Loucy (cell line): ENCODE measurements at regions not wholly inside any gene's neighbourhood (a gene's known extent, or its start where the extent isn't known, plus 50 kb on each side); places are given as distances from the start of the nearest gene placed in this dataset.

Source experiments
- H2AFZ ChIP-seq: fragments of 200-600 bp; sonication (generic); 2 replicates; pipeline ENCODE4 v1.6.0; 2016; ENCODE audit warnings: antibody characterized with exemption, mild to moderate bottlenecking, low read length, moderate library complexity
- H3F3A ChIP-seq: fragments of 200-600 bp; 2 replicates; pipeline ENCODE4 v1.6.0; 2016; ENCODE audit warnings: antibody characterized with exemption, low read depth, mild to moderate bottlenecking
- H3K27me3 ChIP-seq: fragments of 200-600 bp; sonication (generic); 2 replicates; pipeline ENCODE4 v1.6.1; 2014; ENCODE audit warnings: low read length, mild to moderate bottlenecking; ENCODE audit not compliant: insufficient read depth, poor library complexity, severe bottlenecking
- H3K36me3 ChIP-seq: fragments of 200-600 bp; sonication (generic); 2 replicates; pipeline ENCODE4 v1.6.1; 2016; ENCODE audit warnings: low read length; ENCODE audit not compliant: insufficient read depth
- H3K4me1 ChIP-seq: fragments of 200-600 bp; sonication (generic); 2 replicates; pipeline ENCODE4 v1.5.1; 2014; ENCODE audit warnings: low read length, mild to moderate bottlenecking; ENCODE audit not compliant: insufficient read depth, poor library complexity, severe bottlenecking
- H3K4me2 ChIP-seq: fragments of 200-600 bp; sonication (generic); 2 replicates; pipeline ENCODE4 v1.6.0; 2014; ENCODE audit warnings: antibody characterized with exemption, low read length, low read depth, mild to moderate bottlenecking; ENCODE audit not compliant: poor library complexity, severe bottlenecking
- H3K4me3 ChIP-seq: fragments of 200-600 bp; sonication (generic); 2 replicates; pipeline ENCODE4 v1.5.1; 2014; ENCODE audit warnings: low read length, mild to moderate bottlenecking, mixed read lengths; ENCODE audit not compliant: poor library complexity, severe bottlenecking
- H3K79me2 ChIP-seq: fragments of 200-600 bp; sonication (generic); 2 replicates; pipeline ENCODE4 v1.6.1; 2014; ENCODE audit warnings: low read length; ENCODE audit not compliant: insufficient read depth
- H3K9ac ChIP-seq: fragments of 200-600 bp; sonication (generic); 2 replicates; pipeline ENCODE4 v1.6.0; 2014; ENCODE audit warnings: mild to moderate bottlenecking, low read depth, low read length, moderate library complexity; ENCODE audit not compliant: poor library complexity, severe bottlenecking
- H3K9me2 ChIP-seq: fragments of 200-600 bp; sonication (generic); replicated peaks from 2 replicates; pipeline ENCODE4 v1.6.1; 2016; ENCODE audit warnings: low read depth, low read length, mixed read lengths
- H3K9me3 ChIP-seq: fragments of 200-600 bp; sonication (generic); 2 replicates; pipeline ENCODE4 v1.6.1; 2014; ENCODE audit warnings: mild to moderate bottlenecking, antibody characterized with exemption, low read length, low read depth; ENCODE audit not compliant: insufficient read depth
- H4K20me1 ChIP-seq: fragments of 200-600 bp; sonication (generic); 2 replicates; pipeline ENCODE4 v1.6.0; 2014; ENCODE audit warnings: antibody characterized with exemption, low read length, mild to moderate bottlenecking; ENCODE audit not compliant: insufficient read depth, poor library complexity, severe bottlenecking
- CTCF ChIP-seq: fragments of 200-600 bp; sonication (generic); conservative IDR thresholded peaks from 2 replicates; pipeline ENCODE4 v1.5.1; 2014; ENCODE audit warnings: mild to moderate bottlenecking, antibody characterized with exemption, low read length
- EZH2phosphoT487 ChIP-seq: fragments of 200-600 bp; IDR thresholded peaks from 2 replicates; pipeline ENCODE4 v1.6.1; 2018; ENCODE audit warnings: antibody characterized with exemption, mild to moderate bottlenecking, moderate library complexity, borderline replicate concordance

DNA sequence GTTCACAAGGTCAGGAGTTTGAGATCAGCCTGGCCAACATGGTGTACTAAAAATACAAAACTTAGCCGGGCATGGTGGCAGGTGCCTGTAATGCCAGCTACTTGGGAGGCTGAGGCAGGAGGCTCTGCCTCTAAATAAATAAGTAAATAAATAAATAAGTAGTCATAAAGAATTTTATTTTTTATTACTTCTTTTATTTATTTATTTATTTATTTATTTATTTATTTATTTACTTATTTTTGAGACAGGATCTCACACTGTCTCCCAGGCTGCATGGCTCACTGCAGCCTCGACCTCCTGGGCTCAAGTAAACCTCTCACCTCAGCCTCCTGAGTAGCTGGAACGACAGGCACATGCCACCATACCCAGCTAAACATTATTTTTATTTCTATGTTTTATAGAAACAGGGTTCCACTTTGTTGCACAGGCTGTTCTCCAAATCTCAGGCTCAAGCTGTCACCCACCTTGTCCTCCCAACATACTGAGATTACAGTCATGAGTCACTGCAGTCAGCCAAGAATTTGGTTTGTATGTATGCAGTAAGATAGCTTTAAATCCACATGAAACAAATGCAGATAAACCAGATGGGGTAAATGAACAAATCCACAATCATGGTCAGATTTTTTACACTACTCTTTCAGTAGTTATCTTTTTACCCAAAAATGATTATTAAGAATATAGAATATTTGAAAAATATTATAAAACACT, 523.3 kb upstream of the RGS18 start:
- Histone ChIP-seq H2AFZ (no peak overlapping the region), H3F3A (no peaks in the 10 kb centered on the region), H3K27me3 (no peaks in the 10 kb centered on the region), H3K9me2 (no peaks in the 10 kb centered on the region), H4K20me1 (no peaks in the 10 kb centered on the region), H3K36me3 (no peaks in the 10 kb centered on the region), H3K4me1 (no peaks in the 10 kb centered on the region), H3K9ac (no peak overlapping the region), H3K4me3 (no peak overlapping the region), H3K4me2 (no peak overlapping the region), H3K9me3 (no peaks in the 10 kb centered on the region), H3K79me2 (no peaks in the 10 kb centered on the region)
- TF ChIP-seq CTCF (no peak), EZH2phosphoT487 (no peak)

DNA sequence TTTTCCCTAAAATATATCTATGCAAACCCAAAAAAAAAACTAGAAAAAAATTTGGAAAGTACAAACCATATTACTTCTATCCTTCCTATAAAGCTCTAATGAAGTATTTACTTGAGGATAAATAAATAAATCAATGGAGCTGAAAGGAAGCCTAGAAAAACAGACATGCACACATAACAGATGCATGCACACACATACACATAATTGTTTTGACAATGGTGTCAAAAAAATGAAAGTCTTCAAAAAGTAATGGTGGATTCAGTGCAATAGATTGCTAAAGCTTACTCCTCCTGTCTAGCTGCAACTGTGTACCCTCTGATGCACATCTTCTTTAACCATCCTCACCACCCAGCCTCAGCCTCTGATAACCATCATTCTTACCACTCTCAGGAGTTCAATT, 521.9 kb upstream of the RGS18 start:
- H2AFZ ChIP-seq, result no peak overlapping the region
- no peaks in the 10 kb centered on the region for H3K9me3 ChIP-seq
- no peaks in the 10 kb centered on the region for H3K9me2 ChIP-seq
- H3K27me3 ChIP-seq, result no peaks in the 10 kb centered on the region
- TF ChIP-seq CTCF (no peak), EZH2phosphoT487 (no peak)
- H4K20me1 ChIP-seq, result no peaks in the 10 kb centered on the region
- no peaks in the 10 kb centered on the region for H3K4me1 ChIP-seq
- no peak overlapping the region for H3K4me2 ChIP-seq
- no peaks in the 10 kb centered on the region for H3K79me2 ChIP-seq
- H3K4me3 ChIP-seq, result no peak overlapping the region
- no peaks in the 10 kb centered on the region for H3F3A ChIP-seq
- no peak overlapping the region for H3K9ac ChIP-seq
- no peaks in the 10 kb centered on the region for H3K36me3 ChIP-seq

DNA sequence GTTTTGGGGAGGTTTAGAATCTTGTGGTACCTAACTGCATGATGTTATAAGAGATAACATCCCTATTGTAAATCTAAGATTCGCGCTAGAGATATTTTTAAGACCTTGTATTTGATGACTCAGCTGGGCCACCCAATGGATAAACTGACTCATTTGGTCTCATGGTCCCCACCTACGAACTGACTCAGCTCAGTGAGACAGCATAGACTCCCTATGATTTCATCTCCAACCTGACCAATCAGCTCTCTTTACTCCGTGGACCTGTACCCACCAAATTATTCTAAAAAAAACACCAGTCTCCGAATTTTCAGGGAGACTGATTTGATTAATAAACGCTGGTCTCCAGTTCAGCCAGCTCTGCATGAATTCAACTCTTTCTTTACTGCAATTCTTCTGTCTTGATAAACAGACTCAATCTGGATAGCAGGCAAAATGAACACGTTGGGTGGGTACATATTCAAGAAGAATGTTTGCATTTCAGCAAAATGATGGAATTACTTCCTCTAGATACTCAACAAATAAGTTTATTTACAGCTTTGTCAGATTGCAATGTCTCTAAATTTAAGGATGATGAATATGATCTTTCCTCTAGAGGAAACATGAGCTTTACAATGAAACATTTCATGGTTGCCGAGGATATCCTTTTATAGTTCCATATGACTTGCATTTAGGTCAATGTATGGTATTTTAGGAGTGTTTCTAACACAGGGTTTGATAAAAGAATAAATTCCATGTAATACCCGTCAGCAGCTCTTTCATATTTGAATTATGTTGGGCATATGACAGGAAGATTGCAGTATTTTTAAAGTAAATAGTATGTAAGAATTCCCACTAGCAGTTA, 516.6 kb upstream of the RGS18 start:
- H3K36me3 ChIP-seq, result no peaks in the 10 kb centered on the region
- no peak overlapping the region for H3K4me3 ChIP-seq
- H3K4me1 ChIP-seq, result no peaks in the 10 kb centered on the region
- H3K9me3 ChIP-seq, result no peaks in the 10 kb centered on the region
- H3K9me2 ChIP-seq, result no peaks in the 10 kb centered on the region
- H3K79me2 ChIP-seq, result no peaks in the 10 kb centered on the region
- no peak overlapping the region for H2AFZ ChIP-seq
- no peak overlapping the region for H3K9ac ChIP-seq
- H3K27me3 ChIP-seq, result no peaks in the 10 kb centered on the region
- no peak overlapping the region for H3K4me2 ChIP-seq
- no peaks in the 10 kb centered on the region for H3F3A ChIP-seq
- TF ChIP-seq EZH2phosphoT487 (no peak), CTCF (no peak)
- no peaks in the 10 kb centered on the region for H4K20me1 ChIP-seq
